HEK293 (cell line): ENCODE measurements at regions not wholly inside any gene's neighbourhood (a gene's known extent, or its start where the extent isn't known, plus 50 kb on each side); places are given as distances from the start of the nearest gene placed in this dataset.

ENCODE experiments used
- CTCF ChIA-PET: fragments of 350-600 bp; formaldehyde crosslinking; extraction: SDS; loops from one replicate; lab custom pipeline; 2021; ENCODE audit warnings: antibody characterized with exemption; lab: Yijun Ruan, JAX
- POLR2A ChIA-PET: fragments of 300-600 bp; formaldehyde crosslinking; extraction: SDS; loops from one replicate; lab custom pipeline; 2020; ENCODE audit warnings: antibody characterized with exemption, inconsistent platforms; lab: Yijun Ruan, JAX
- H3K27ac ChIP-seq: fragments of 200-500 bp; sonication (Bioruptor generic); 2 replicates; pipeline ENCODE4 v1.5.1; 2014; ENCODE audit warnings: low read depth, low read length, control low read depth, inconsistent platforms; ENCODE audit errors: extremely low read depth
- H3K36me3 ChIP-seq, 2 experiments: fragments of 200-500 bp in 1 of 2; sonication (Bioruptor generic) in 1 of 2; 1 replicate in 1 of 2; 2 replicates in 1 of 2; pipeline ENCODE4 v1.5.1; 2014 to 2017; ENCODE audit warnings: inconsistent platforms in 2 of 2, low read length in 2 of 2; ENCODE audit not compliant: control insufficient read depth in 2 of 2, insufficient read depth in 1 of 2
- H3K4me1 ChIP-seq: fragments of 200-500 bp; sonication (Bioruptor generic); 2 replicates; pipeline ENCODE4 v1.5.1; 2014; ENCODE audit warnings: mild to moderate bottlenecking, low read length, inconsistent platforms; ENCODE audit not compliant: control insufficient read depth, insufficient read depth
- H3K4me3 ChIP-seq: 2 replicates; pipeline ENCODE4 v1.5.1; 2011; ENCODE audit warnings: low read depth, mild to moderate bottlenecking, control low read depth, low read length, moderate library complexity
- H3K9me3 ChIP-seq: fragments of 200-500 bp; sonication (Bioruptor generic); 2 replicates; pipeline ENCODE4 v1.5.1; 2014; ENCODE audit warnings: low read depth, low read length, inconsistent platforms; ENCODE audit not compliant: control insufficient read depth, insufficient read depth
- GLIS1 ChIP-seq: fragments of 450-650 bp; formaldehyde crosslinking; IDR thresholded peaks from 2 replicates; pipeline ENCODE4 v1.5.1; 2016; ENCODE audit warnings: missing biosample characterization, missing genetic modification characterization
- HIC1 ChIP-seq: fragments of 450-650 bp; formaldehyde crosslinking; IDR thresholded peaks from 2 replicates; pipeline ENCODE4 v1.5.1; 2016; ENCODE audit warnings: missing biosample characterization, missing genetic modification characterization
- HOXD13 ChIP-seq: sonication (generic); formaldehyde crosslinking; IDR thresholded peaks from 2 replicates; pipeline ENCODE4 v1.8.0; 2022; ENCODE audit warnings: missing genetic modification reagents, borderline replicate concordance
- OVOL3 ChIP-seq: fragments of 450-650 bp; formaldehyde crosslinking; IDR thresholded peaks from 2 replicates; pipeline ENCODE4 v1.5.1; 2016; ENCODE audit warnings: missing biosample characterization, missing genetic modification characterization
- REST ChIP-seq: fragments of 450-650 bp; formaldehyde crosslinking; IDR thresholded peaks from 2 replicates; pipeline ENCODE4 v1.5.1; 2016; ENCODE audit warnings: missing biosample characterization, missing genetic modification characterization
- ZBTB11 ChIP-seq: fragments of 450-650 bp; formaldehyde crosslinking; conservative IDR thresholded peaks from 2 replicates; pipeline ENCODE4 v1.5.1; 2016; ENCODE audit warnings: low read depth, missing biosample characterization, missing genetic modification characterization
- ZFHX2 ChIP-seq: fragments of 450-650 bp; formaldehyde crosslinking; conservative IDR thresholded peaks from 2 replicates; pipeline ENCODE4 v1.5.1; 2016; ENCODE audit warnings: missing biosample characterization, missing genetic modification characterization
- ZNF112 ChIP-seq: fragments of 450-650 bp; formaldehyde crosslinking; IDR thresholded peaks from 2 replicates; pipeline ENCODE4 v1.5.0; 2017; ENCODE audit warnings: missing biosample characterization, missing genetic modification characterization
- ZNF146 ChIP-seq: fragments of 450-650 bp; formaldehyde crosslinking; IDR thresholded peaks from 2 replicates; pipeline ENCODE4 v1.5.1; 2016; ENCODE audit warnings: missing biosample characterization, missing genetic modification characterization
- ZNF174 ChIP-seq: fragments of 450-650 bp; formaldehyde crosslinking; IDR thresholded peaks from 2 replicates; pipeline ENCODE4 v1.5.0; 2017; ENCODE audit warnings: missing biosample characterization, mild to moderate bottlenecking, missing genetic modification characterization
- ZNF202 ChIP-seq: fragments of 450-650 bp; formaldehyde crosslinking; IDR thresholded peaks from 2 replicates; pipeline ENCODE4 v1.5.1; 2016; ENCODE audit warnings: missing biosample characterization, missing genetic modification characterization, borderline replicate concordance
- ZNF354C ChIP-seq: fragments of 450-650 bp; formaldehyde crosslinking; IDR thresholded peaks from 2 replicates; pipeline ENCODE4 v1.5.1; 2016; ENCODE audit warnings: missing biosample characterization, missing genetic modification characterization, low read depth, borderline replicate concordance
- ZNF366 ChIP-seq: fragments of 450-650 bp; formaldehyde crosslinking; conservative IDR thresholded peaks from 2 replicates; pipeline ENCODE4 v1.5.1; 2016; ENCODE audit warnings: missing biosample characterization, missing genetic modification characterization
- ZNF391 ChIP-seq: fragments of 450-650 bp; formaldehyde crosslinking; IDR thresholded peaks from 2 replicates; pipeline ENCODE4 v1.5.1; 2016; ENCODE audit warnings: low read depth, missing biosample characterization, missing genetic modification characterization, borderline replicate concordance
- ZNF530 ChIP-seq: fragments of 450-650 bp; formaldehyde crosslinking; IDR thresholded peaks from 2 replicates; pipeline ENCODE4 v1.5.1; 2016; ENCODE audit warnings: low read depth, missing biosample characterization, missing genetic modification characterization
- ZNF639 ChIP-seq: fragments of 450-650 bp; formaldehyde crosslinking; IDR thresholded peaks from 2 replicates; pipeline ENCODE4 v1.5.1; 2016; ENCODE audit warnings: missing biosample characterization, missing genetic modification characterization
- ZNF664 ChIP-seq: fragments of 450-650 bp; formaldehyde crosslinking; IDR thresholded peaks from 2 replicates; pipeline ENCODE4 v1.5.1; 2016; ENCODE audit warnings: missing biosample characterization, missing genetic modification characterization
- ZNF768 ChIP-seq: fragments of 450-650 bp; formaldehyde crosslinking; IDR thresholded peaks from 2 replicates; pipeline ENCODE4 v1.5.1; 2018; ENCODE audit warnings: missing biosample characterization, mild to moderate bottlenecking, missing genetic modification characterization
- ZNF843 ChIP-seq: fragments of 450-650 bp; formaldehyde crosslinking; IDR thresholded peaks from 2 replicates; pipeline ENCODE4 v1.5.1; 2016; ENCODE audit warnings: missing biosample characterization, missing genetic modification characterization
- ZSCAN16 ChIP-seq: fragments of 450-650 bp; formaldehyde crosslinking; IDR thresholded peaks from 2 replicates; pipeline ENCODE4 v1.5.1; 2016; ENCODE audit warnings: missing biosample characterization, missing genetic modification characterization

- POLR2A ChIA-PET: no interaction called here
- Histone ChIP-seq H3K9me3 (no peaks in the 10 kb centered on the region), H3K36me3 (no peaks in the 10 kb centered on the region), H3K4me3 (no peak overlapping the region), H3K4me1 (no peaks in the 10 kb centered on the region), H3K27ac (no peak overlapping the region)
- CTCF ChIA-PET: interaction anchor here (0.7 kb wide), 1 partner anchor 93 kb away, joined by 3 read pairs; no protein-coding TSS in a partner anchor
- TF ChIP-seq REST (tag by site-specific recombination) (no peak), ZNF202 (tag by site-specific recombination) (no peak), ZNF366 (tag by site-specific recombination) (no peak)
These were observed 234.5 kb upstream of the COPS8 start for GRCh38 chr2:236851187-236851586.

- H3K27ac ChIP-seq: no peak overlapping the region
- H3K4me3 ChIP-seq: no peak overlapping the region
- no peaks in the 10 kb centered on the region for H3K4me1 ChIP-seq
- TF ChIP-seq ZBTB11 (tag by site-specific recombination) (no peak), ZNF639 (tag by site-specific recombination) (no peak), ZNF843 (no peak), ZNF391 (tag by site-specific recombination) (no peak), OVOL3 (no peak), ZFHX2 (tag by site-specific recombination) (no peak), GLIS1 (tag by site-specific recombination) (no peak), HOXD13 (no peak), ZNF768 (no peak), ZNF112 (tag by site-specific recombination) (no peak), ZNF354C (tag by site-specific recombination) (no peak), ZNF146 (tag by site-specific recombination) (no peak), HIC1 (tag by site-specific recombination) (no peak), ZNF174 (tag by site-specific recombination) (no peak), ZNF530 (tag by site-specific recombination) (no peak), ZNF664 (tag by site-specific recombination) (no peak), ZSCAN16 (tag by site-specific recombination) (no peak)
- no peaks in the 10 kb centered on the region for H3K9me3 ChIP-seq
- CTCF ChIA-PET: no interaction called here
- H3K36me3 ChIP-seq: no peaks in the 10 kb centered on the region
- POLR2A ChIA-PET: no interaction called here
These were observed 233.4 kb upstream of the COPS8 start for GRCh38 chr2:236852100-236852976.
